Transverse colon (tissue), 4 donors: ENCODE measurements at regions not wholly inside any gene's neighbourhood (a gene's known extent, or its start where the extent isn't known, plus 50 kb on each side); places are given as distances from the start of the nearest gene placed in this dataset.
"Not testable (repeated sequence)": the region's sequence is repeated elsewhere in the genome, so short reads cannot be mapped to it uniquely, and the experiment has no call there.

Experiments
- EP300 ChIP-seq: sonication (generic); formaldehyde crosslinking; IDR thresholded peaks from one replicate; pipeline ENCODE4 v1.6.1; 2017; ENCODE audit warnings: antibody characterized with exemption, low read depth
- POLR2A ChIP-seq: fragments of 450-650 bp; IDR thresholded peaks from one replicate; pipeline ENCODE4 v1.6.1; 2016; ENCODE audit warnings: antibody characterized with exemption, mild to moderate bottlenecking, moderate library complexity
- POLR2AphosphoS5 ChIP-seq, 3 donors: sonication (generic); formaldehyde crosslinking; IDR thresholded peaks; one replicate each; pipeline ENCODE4 v1.6.1; 2016; ENCODE audit warnings: antibody characterized with exemption in 3 of 3
- TF ChIP-seq, protein P1 (sequence below), 5 experiments: fragments of 200-600 bp in 3 of 5; fragments of 450-650 bp in 2 of 5; sonication (generic) in 3 of 5; IDR thresholded peaks; 1 replicate in 2 of 5; 2 replicates in 3 of 5; pipeline ENCODE4 v1.5.1; 2016 to 2017; ENCODE audit warnings: antibody characterized with exemption in 5 of 5, inconsistent platforms in 3 of 5, mild to moderate bottlenecking in 2 of 5, moderate library complexity in 1 of 5

DNA sequence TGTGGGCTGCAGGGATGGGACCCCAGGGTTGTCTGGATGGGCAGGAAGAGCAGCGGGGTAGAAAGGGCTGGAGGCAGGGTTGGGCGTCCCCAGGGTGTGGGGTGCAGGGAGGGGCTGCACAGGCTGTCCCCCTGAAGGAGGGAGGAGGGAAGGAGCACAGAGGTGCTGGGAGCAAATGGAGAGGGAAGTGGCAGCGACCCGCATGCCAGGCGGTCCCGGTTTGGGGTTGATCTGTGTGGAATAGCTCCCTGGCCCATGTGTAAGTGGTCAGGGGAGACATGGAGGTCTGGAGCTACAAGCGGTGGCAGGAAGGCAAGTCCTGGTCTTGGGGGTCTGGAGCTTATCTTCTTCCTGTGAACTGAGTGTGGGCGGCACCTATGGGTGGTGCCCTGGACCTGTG lies 532.0 kb downstream of the GOLGA6L6 start:
- TF ChIP-seq, protein P1, sequence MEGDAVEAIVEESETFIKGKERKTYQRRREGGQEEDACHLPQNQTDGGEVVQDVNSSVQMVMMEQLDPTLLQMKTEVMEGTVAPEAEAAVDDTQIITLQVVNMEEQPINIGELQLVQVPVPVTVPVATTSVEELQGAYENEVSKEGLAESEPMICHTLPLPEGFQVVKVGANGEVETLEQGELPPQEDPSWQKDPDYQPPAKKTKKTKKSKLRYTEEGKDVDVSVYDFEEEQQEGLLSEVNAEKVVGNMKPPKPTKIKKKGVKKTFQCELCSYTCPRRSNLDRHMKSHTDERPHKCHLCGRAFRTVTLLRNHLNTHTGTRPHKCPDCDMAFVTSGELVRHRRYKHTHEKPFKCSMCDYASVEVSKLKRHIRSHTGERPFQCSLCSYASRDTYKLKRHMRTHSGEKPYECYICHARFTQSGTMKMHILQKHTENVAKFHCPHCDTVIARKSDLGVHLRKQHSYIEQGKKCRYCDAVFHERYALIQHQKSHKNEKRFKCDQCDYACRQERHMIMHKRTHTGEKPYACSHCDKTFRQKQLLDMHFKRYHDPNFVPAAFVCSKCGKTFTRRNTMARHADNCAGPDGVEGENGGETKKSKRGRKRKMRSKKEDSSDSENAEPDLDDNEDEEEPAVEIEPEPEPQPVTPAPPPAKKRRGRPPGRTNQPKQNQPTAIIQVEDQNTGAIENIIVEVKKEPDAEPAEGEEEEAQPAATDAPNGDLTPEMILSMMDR (IDR thresholded peaks at IDR 0.05) = not testable (repeated sequence)
- TF ChIP-seq EP300; POLR2AphosphoS5 (IDR thresholded peaks at IDR 0.05); POLR2A: not testable (repeated sequence)
